ENCODE measurements at regions not wholly inside any gene's neighbourhood (a gene's known extent, or its start where the extent isn't known, plus 50 kb on each side); places are given as distances from the start of the nearest gene placed in this dataset.

DNA sequence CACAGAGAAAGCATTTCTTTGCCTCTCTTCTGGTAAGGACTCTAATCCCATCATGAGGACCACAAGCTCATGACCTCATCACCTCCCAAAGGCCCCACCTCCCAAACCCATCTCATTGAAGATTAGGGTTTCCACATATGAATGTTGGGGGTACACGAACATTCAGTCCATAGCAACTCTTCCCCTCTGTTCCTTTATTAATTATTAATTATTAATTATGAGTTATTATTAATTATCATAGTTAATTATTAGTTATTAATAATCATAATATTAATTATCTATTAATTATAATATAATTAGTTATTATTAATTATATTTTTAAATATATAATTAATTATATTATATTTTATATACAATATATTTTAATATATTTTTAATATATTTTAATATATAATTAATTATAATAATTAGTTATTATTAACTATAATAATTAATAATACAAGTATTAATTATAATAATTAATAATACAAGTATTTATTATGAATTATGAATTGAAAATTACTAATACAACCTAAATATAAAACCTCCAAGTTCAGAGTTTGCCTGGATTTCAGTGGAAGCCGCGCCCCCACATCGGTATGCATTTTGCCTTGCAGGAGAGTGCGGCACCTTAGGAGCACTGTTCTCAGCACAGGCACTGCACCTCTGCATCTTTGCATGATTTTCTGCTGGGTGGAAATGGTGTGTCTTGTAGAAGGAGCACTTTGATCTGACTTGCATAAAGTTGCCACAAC lies 128.0 kb upstream of the FGF3 start:
- no peak overlapping the region for H2AFZ ChIP-seq (ENCODE audit: low read depth, low read length, poor library complexity, severe bottlenecking)

More for the DNA sequence above, 128.0 kb upstream of the FGF3 start:
- peak overlapping the region; percentile 97 for H3K27ac ChIP-seq (ENCODE audit: low read depth, low read length)
- peak overlapping the region; percentile 78 for H3K9ac ChIP-seq (ENCODE audit: low read length)
- H3K4me2 ChIP-seq (ENCODE audit: low read length): peak overlapping the region; percentile 80
- no TSS peak for BruUV-seq (replicated peaks)
- H3K4me1 ChIP-seq (ENCODE audit: control insufficient read depth in 1 of 2, insufficient read depth in 2 of 2, low read length in 2 of 2): peaks cover 48 to 73% of the 10 kb centered on the region in 2 experiments
- peak overlapping the region in 1 of 2 experiments; percentile 41; a peak in 1 of 4 replicates for H3K4me3 ChIP-seq (replicated peaks in 1 of 2; ENCODE audit: low read depth in 1 of 2, low read length in 2 of 2)
- TF ChIP-seq ZNF274 (IDR thresholded peaks at IDR 0.05; ENCODE audit: low read depth, low read length): no peak
- no peak for TF ChIP-seq EGR1 (IDR thresholded peaks at IDR 0.05; ENCODE audit: low read depth)
- no peak for TF ChIP-seq ELF1 (IDR thresholded peaks at IDR 0.05; ENCODE audit: borderline replicate concordance, low read depth)
- TF ChIP-seq JUND (IDR thresholded peaks at IDR 0.05): no peak
- no peak for TF ChIP-seq CEBPB (IDR thresholded peaks at IDR 0.05; ENCODE audit: low read depth)
- no peak for TF ChIP-seq POLR2A (IDR thresholded peaks at IDR 0.05; ENCODE audit: borderline replicate concordance, extremely low read depth, insufficient read depth, insufficient read length)
- TF ChIP-seq CBX3 (IDR thresholded peaks at IDR 0.05; ENCODE audit: low read depth): no peak
- TF ChIP-seq ZBTB33 (IDR thresholded peaks at IDR 0.05; ENCODE audit: extremely low read depth, insufficient replicate concordance, low read length): no peak
- TF ChIP-seq RAD21 (IDR thresholded peaks at IDR 0.05; ENCODE audit: low read depth): no peak
- no peak for TF ChIP-seq TCF7L2 (IDR thresholded peaks at IDR 0.05; ENCODE audit: borderline replicate concordance, extremely low read depth, insufficient read depth, insufficient read length)
- no peaks in the 10 kb centered on the region for H3K36me3 ChIP-seq (ENCODE audit: control insufficient read depth in 1 of 2, insufficient read depth in 2 of 2, low read length in 2 of 2)
- ChIA-PET CTCF (interaction anchor here (1.0 to 1.5 kb wide), 5 partner anchors 12 to 245 kb away, joined by 3 to 4 read pairs (median 3); no protein-coding TSS in a partner anchor), RAD21 (ENCODE audit: low non-redundant PET in 1 of 2, low total read pairs in 2 of 2, uncharacterized antibody in 2 of 2, unreplicated experiment in 2 of 2) (interaction anchor here in 1 of 2 experiments (0.6 kb wide), 1 partner anchor 207 kb away, joined by 3 read pairs; no protein-coding TSS in a partner anchor), POLR2A (no interaction called here)
- no peaks in the 10 kb centered on the region for H3K9me2 ChIP-seq (ENCODE audit: insufficient read depth)
- intact Hi-C loops (cut with micrococcal nuclease): loop anchor here (5.0 kb wide), 1 partner anchor 120 kb away; no protein-coding TSS in a partner anchor
- peaks cover 0 to 10% of the 10 kb centered on the region in 2 experiments; a peak in 1 of 4 replicates for H3K9me3 ChIP-seq (ENCODE audit: control insufficient read depth in 1 of 2, insufficient read depth in 1 of 2, low read depth in 1 of 2, low read length in 2 of 2)
- peak; percentile 10 for DNase-seq (ENCODE audit: low read depth, low spot score)
- ATAC-seq: no peak
- H4K20me1 ChIP-seq (ENCODE audit: insufficient read depth): no peaks in the 10 kb centered on the region
- no peaks in the 10 kb centered on the region for H3K27me3 ChIP-seq (ENCODE audit: insufficient read depth, low read length)
- H3K79me2 ChIP-seq (ENCODE audit: insufficient read depth, low read length): no peaks in the 10 kb centered on the region

Data from HCT116 (cell line).